ENCODE measurements at regions not wholly inside any gene's neighbourhood (a gene's known extent, or its start where the extent isn't known, plus 50 kb on each side); places are given as distances from the start of the nearest gene placed in this dataset.

DNA sequence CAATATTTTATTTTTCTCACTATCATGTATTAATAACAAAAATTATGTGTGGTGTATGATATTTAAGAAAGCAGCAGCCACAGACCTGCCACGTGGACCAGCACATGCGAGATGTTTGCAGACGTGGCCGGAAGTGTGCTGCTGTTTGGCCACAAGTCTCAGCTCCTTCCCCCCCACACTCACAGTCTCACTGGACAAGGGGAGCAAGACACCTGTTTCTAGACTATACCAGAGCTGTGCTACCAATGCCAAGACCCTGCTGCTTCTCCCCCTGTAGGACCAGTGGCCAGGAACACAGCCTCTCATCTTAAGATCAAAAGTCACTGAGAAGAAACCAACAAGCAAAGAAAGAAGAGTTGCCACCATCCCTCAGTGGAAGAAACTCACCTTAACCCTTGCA lies 258.9 kb upstream of the PPP2R2D start:
- no peak overlapping the region for H3K4me3 ChIP-seq (replicated peaks in 1 of 2; ENCODE audit: low read depth in 2 of 2, low read length in 2 of 2)
- DNase-seq (ENCODE audit: low read depth in 2 of 2), result no peak
- no peak for TF ChIP-seq CTCF (IDR thresholded peaks at IDR 0.05; ENCODE audit: low read depth, low read length)

DNA sequence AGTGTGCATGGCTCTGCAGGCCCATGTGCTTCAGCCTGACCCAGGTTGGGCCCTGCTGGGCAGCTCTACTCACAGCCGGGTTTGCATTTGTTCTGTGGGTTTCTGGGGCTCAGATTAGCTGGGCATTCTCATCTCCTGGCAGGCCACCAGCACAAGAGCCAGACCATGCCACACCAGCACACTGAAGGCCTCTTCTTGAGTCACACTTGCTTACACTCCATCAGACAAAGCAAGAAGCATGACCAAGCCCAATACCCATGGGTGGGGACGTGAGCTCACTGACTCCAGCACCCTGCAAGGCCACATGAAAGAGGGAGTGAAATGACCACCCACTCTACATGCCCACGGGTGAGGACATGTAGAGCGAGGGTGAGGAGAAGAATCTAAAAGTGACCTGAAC lies 257.8 kb upstream of the PPP2R2D start:
- no peak overlapping the region for H3K4me3 ChIP-seq (replicated peaks in 1 of 2; ENCODE audit: low read depth in 2 of 2, low read length in 2 of 2)
- no peak for TF ChIP-seq CTCF (IDR thresholded peaks at IDR 0.05; ENCODE audit: low read depth, low read length)
- DNase-seq (ENCODE audit: low read depth in 2 of 2), result no peak

DNA sequence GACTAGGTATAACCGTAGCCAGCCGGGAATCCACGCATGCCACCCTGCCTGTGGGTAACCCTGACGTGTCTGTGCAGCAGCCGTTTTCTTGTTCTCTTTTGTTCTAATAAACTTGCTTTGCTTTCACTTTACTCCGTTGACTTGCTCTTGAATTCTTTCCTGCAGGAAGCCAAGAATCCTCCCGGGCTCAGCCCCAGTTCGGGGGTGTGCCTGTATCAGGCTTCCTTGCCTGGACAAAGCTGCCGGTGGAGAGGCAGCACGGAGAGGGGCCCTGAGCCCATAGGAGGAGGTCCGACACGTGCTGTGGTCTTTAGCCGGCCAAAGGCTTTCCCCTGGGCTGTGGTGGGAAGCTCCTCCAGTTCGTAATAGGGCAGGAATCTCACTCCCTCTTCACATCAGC lies 256.5 kb upstream of the PPP2R2D start:
- TF ChIP-seq CTCF (IDR thresholded peaks at IDR 0.05; ENCODE audit: low read depth, low read length), result no peak
- no peak overlapping the region for H3K4me3 ChIP-seq (replicated peaks in 1 of 2; ENCODE audit: low read depth in 2 of 2, low read length in 2 of 2)

GRCh38 chr10:131644864-131645658 lies 255.7 kb upstream of the PPP2R2D start:
- H3K4me3 ChIP-seq (replicated peaks in 1 of 2; ENCODE audit: low read depth in 2 of 2, low read length in 2 of 2), result no peak overlapping the region
- no peak for TF ChIP-seq CTCF (IDR thresholded peaks at IDR 0.05; ENCODE audit: low read depth, low read length)
- no peak for DNase-seq (ENCODE audit: low read depth in 2 of 2)

More for the DNA sequence above, 256.5 kb upstream of the PPP2R2D start:
- DNase-seq (ENCODE audit: low read depth in 2 of 2), result no peak

- H3K4me3 ChIP-seq (replicated peaks in 1 of 2; ENCODE audit: low read depth in 2 of 2, low read length in 2 of 2), result no peak overlapping the region
- TF ChIP-seq CTCF (IDR thresholded peaks at IDR 0.05; ENCODE audit: low read depth, low read length), result no peak
Observed at GRCh38 chr10:131645756-131646155, 255.1 kb upstream of the PPP2R2D start.

DNA sequence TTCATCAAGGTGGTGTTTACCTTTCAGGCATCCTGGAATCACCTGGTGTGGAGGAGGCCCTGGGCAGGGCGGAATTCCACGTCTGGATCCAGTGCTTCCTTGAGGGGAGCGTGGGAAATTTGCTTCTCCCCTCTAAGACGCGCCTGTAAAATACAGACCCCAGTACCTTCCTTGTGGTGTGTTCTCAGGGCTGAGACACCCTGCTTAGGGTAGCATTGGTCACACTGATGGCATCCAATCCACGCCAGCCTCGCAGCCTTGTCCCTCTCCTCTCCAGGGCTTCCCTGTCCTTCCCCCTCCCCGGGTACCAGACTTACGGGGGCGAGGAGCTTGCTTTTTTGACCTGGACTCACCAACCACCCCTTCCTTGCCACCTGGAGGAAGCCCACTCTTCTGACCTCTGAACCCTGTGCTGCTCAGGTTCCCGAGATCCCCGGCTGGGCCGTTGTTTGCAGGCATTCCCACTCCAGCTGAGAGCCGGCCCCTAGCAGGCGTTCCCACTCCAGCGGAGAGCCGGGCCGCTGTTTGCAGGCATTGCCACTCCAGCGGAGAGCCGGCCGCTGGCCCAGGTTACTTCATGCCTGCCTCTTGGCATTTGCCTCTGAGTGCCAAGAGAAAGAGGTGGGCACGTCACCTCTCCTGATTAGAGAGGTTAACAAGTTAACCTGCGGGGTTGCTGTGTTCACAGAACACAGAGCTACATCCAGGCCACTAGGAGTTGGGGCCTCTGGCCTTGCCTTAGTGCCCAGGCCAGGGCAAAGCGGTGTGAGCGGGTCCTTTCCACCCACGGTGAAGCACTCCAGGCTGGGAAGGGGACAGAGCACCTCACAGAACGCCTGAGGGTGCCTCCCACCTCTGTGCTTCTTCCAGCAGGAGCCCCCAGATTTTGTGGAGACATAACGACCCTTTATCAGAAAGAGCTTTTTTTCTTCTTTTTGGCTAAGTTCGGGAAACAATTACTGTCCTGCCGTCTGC lies 254.0 kb upstream of the PPP2R2D start:
- TF ChIP-seq CTCF (IDR thresholded peaks at IDR 0.05; ENCODE audit: low read depth, low read length), result no peak
- H3K4me3 ChIP-seq (replicated peaks in 1 of 2; ENCODE audit: low read depth in 2 of 2, low read length in 2 of 2), result no peak overlapping the region
- DNase-seq (ENCODE audit: low read depth in 2 of 2), result no peak

More at GRCh38 chr10:131645756-131646155, 255.1 kb upstream of the PPP2R2D start:
- DNase-seq (ENCODE audit: low read depth in 2 of 2), result no peak

Data from cardiac fibroblast (primary cell).